H1 (cell line): ENCODE measurements at regions not wholly inside any gene's neighbourhood (a gene's known extent, or its start where the extent isn't known, plus 50 kb on each side); places are given as distances from the start of the nearest gene placed in this dataset.

Experiments used
- CTCF ChIA-PET: fragments of 300-600 bp; sonication (Branson Sonifier 250); formaldehyde crosslinking; loops from one replicate; lab custom pipeline; 2021; ENCODE audit not compliant: partially characterized antibody; lab: Charles Lee
- POLR2A ChIA-PET: fragments of 300-600 bp; sonication (Branson Sonifier 250); formaldehyde crosslinking; loops from one replicate; lab custom pipeline; 2021; ENCODE audit warnings: inconsistent platforms; ENCODE audit not compliant: partially characterized antibody; lab: Charles Lee
- DNase-seq, 2 experiments: peaks; one replicate each; pipeline versions ENCODE4 v3.0.0 to v3.0.0-alpha.2; 2010 to 2022; ENCODE audit warnings: low spot score in 2 of 2, low read depth in 1 of 2, mixed read lengths in 1 of 2
- FAIRE-seq: peaks from 2 replicates; lab custom pipeline; 2011; peaks lifted over from hg19 to GRCh38; lab: Jason Lieb, UNC
- H2AFZ ChIP-seq: 2 replicates; pipeline ENCODE4 v1.8.1; 2012; ENCODE audit warnings: low read length, inconsistent platforms
- H2AK5ac ChIP-seq: 2 replicates; pipeline ENCODE4 v1.6.1; 2013; ENCODE audit warnings: low read depth, low read length
- H2BK120ac ChIP-seq: replicated peaks from 2 replicates; pipeline ENCODE3; 2013; ENCODE audit warnings: low read depth, low read length, inconsistent platforms
- H2BK12ac ChIP-seq: 2 replicates; pipeline ENCODE4 v1.6.1; 2013; ENCODE audit warnings: low read depth, low read length
- H2BK15ac ChIP-seq: 2 replicates; pipeline ENCODE4 v1.6.1; 2013; ENCODE audit warnings: low read length
- H2BK20ac ChIP-seq: 2 replicates; pipeline ENCODE4 v1.6.1; 2013; ENCODE audit warnings: low read length
- H2BK5ac ChIP-seq: 2 replicates; pipeline ENCODE4 v1.6.1; 2013; ENCODE audit warnings: low read depth, low read length
- H3K14ac ChIP-seq: 2 replicates; pipeline ENCODE4 v1.6.1; 2013; ENCODE audit warnings: inconsistent platforms; ENCODE audit not compliant: insufficient read length
- H3K18ac ChIP-seq: 2 replicates; pipeline ENCODE4 v1.6.1; 2013; ENCODE audit warnings: low read length; ENCODE audit errors: extremely low read depth
- H3K23ac ChIP-seq: 2 replicates; pipeline ENCODE4 v1.6.1; 2013; ENCODE audit warnings: inconsistent platforms; ENCODE audit not compliant: insufficient read length
- H3K23me2 ChIP-seq: 2 replicates; pipeline ENCODE4 v1.6.1; 2013; ENCODE audit warnings: low read depth, low read length
- H3K27ac ChIP-seq: 2 replicates; pipeline ENCODE4 v1.6.1; 2011; ENCODE audit warnings: low read depth, low read length, inconsistent platforms
- H3K27me3 ChIP-seq, 4 experiments: replicated peaks in 1 of 4; 1 replicate in 1 of 4; 2 replicates in 3 of 4; pipeline versions ENCODE4 v1.6.1 to v1.8.1; 2011 to 2013; ENCODE audit warnings: low read length in 3 of 4, mild to moderate bottlenecking in 3 of 4, inconsistent platforms in 2 of 4, mixed read lengths in 2 of 4, moderate library complexity in 1 of 4; ENCODE audit not compliant: control insufficient read depth in 3 of 4, insufficient read depth in 3 of 4; ENCODE audit errors: extremely low read depth in 1 of 4
- H3K36me3 ChIP-seq, 4 experiments: 2 replicates each; pipeline versions ENCODE4 v1.6.1 to v1.8.1; 2011 to 2013; ENCODE audit warnings: mild to moderate bottlenecking in 4 of 4, low read length in 3 of 4, moderate library complexity in 2 of 4, control low read depth in 1 of 4, inconsistent platforms in 1 of 4; ENCODE audit not compliant: insufficient read depth in 4 of 4, control insufficient read depth in 2 of 4
- H3K4ac ChIP-seq: replicated peaks from 2 replicates; pipeline ENCODE3; 2013; ENCODE audit warnings: low read length, low read depth, mixed read lengths, inconsistent platforms; ENCODE audit not compliant: insufficient read length
- H3K4me1 ChIP-seq, 4 experiments: replicated peaks in 1 of 4; 1 replicate in 1 of 4; 2 replicates in 3 of 4; pipeline versions ENCODE4 v1.6.1 to v1.8.1; 2011 to 2013; ENCODE audit warnings: low read length in 3 of 4, inconsistent platforms in 2 of 4, mixed read lengths in 1 of 4; ENCODE audit not compliant: insufficient read depth in 4 of 4, control insufficient read depth in 3 of 4
- H3K4me2 ChIP-seq, 2 experiments: 2 replicates each; pipeline versions ENCODE4 v1.6.1 to v1.8.1; 2011 to 2013; ENCODE audit warnings: low read depth in 2 of 2, low read length in 2 of 2, control low read depth in 1 of 2, inconsistent platforms in 1 of 2, mild to moderate bottlenecking in 1 of 2; ENCODE audit not compliant: insufficient read depth in 1 of 2
- H3K4me3 ChIP-seq, 4 experiments: fragments of 200-600, 300-600 bp in 1 of 4; sonication (generic), shearing (Covaris generic), sonication (Bioruptor Twin) in 1 of 4; 2 replicates each; pipeline versions ENCODE4 v1.5.1 to v1.8.1; 2011 to 2016; ENCODE audit warnings: low read length in 4 of 4, low read depth in 3 of 4, control low read depth in 2 of 4, inconsistent platforms in 2 of 4, mild to moderate bottlenecking in 2 of 4, mixed read lengths in 1 of 4, moderate library complexity in 1 of 4; ENCODE audit not compliant: insufficient read depth in 2 of 4; ENCODE audit errors: extremely low read depth in 1 of 4
- H3K56ac ChIP-seq: replicated peaks from 2 replicates; pipeline ENCODE3; 2013; ENCODE audit warnings: low read depth, mild to moderate bottlenecking, mixed read lengths, low read length, inconsistent platforms; ENCODE audit not compliant: insufficient read length
- H3K79me1 ChIP-seq: 2 replicates; pipeline ENCODE4 v1.6.1; 2013; ENCODE audit warnings: low read depth, low read length, control low read depth
- H3K79me2 ChIP-seq, 2 experiments: 2 replicates each; pipeline versions ENCODE4 v1.6.1 to v1.8.1; 2012 to 2013; ENCODE audit warnings: low read length in 2 of 2, mild to moderate bottlenecking in 2 of 2, inconsistent platforms in 1 of 2; ENCODE audit not compliant: insufficient read depth in 2 of 2, control insufficient read depth in 1 of 2
- H3K9ac ChIP-seq, 4 experiments: replicated peaks in 1 of 4; 1 replicate in 1 of 4; 2 replicates in 3 of 4; pipeline versions ENCODE4 v1.6.1 to v1.8.1; 2011 to 2013; ENCODE audit warnings: low read depth in 3 of 4, low read length in 3 of 4, control low read depth in 2 of 4, mild to moderate bottlenecking in 2 of 4, moderate library complexity in 2 of 4, inconsistent platforms in 1 of 4; ENCODE audit errors: extremely low read depth in 1 of 4
- H3K9me3 ChIP-seq, 2 experiments: 2 replicates each; pipeline versions ENCODE4 v1.6.1 to v1.8.1; 2012 to 2013; ENCODE audit warnings: mild to moderate bottlenecking in 2 of 2, moderate library complexity in 2 of 2, control low read depth in 1 of 2, inconsistent platforms in 1 of 2, low read depth in 1 of 2, low read length in 1 of 2, mixed read lengths in 1 of 2; ENCODE audit not compliant: insufficient read depth in 2 of 2
- H4K20me1 ChIP-seq, 2 experiments: replicated peaks in 1 of 2; 2 replicates each; pipeline versions ENCODE3 to v1.8.1; 2011 to 2013; ENCODE audit warnings: inconsistent platforms in 2 of 2, low read length in 2 of 2, mild to moderate bottlenecking in 1 of 2; ENCODE audit not compliant: insufficient read depth in 2 of 2, control insufficient read depth in 1 of 2
- H4K5ac ChIP-seq: 2 replicates; pipeline ENCODE4 v1.6.1; 2013; ENCODE audit warnings: low read length, low read depth, mixed read lengths, inconsistent platforms; ENCODE audit not compliant: insufficient read length
- H4K8ac ChIP-seq: 2 replicates; pipeline ENCODE4 v1.8.0; 2013; ENCODE audit warnings: mild to moderate bottlenecking, moderate library complexity, low read length, inconsistent platforms; ENCODE audit not compliant: insufficient read depth; ENCODE audit errors: extremely low read depth
- H4K91ac ChIP-seq: replicated peaks from 2 replicates; pipeline ENCODE3; 2013; ENCODE audit warnings: low read length, mixed read lengths, inconsistent platforms; ENCODE audit not compliant: insufficient read length
- ASH2L ChIP-seq: fragments of 200-600, 300-600 bp; sonication (generic); IDR thresholded peaks from one replicate; pipeline ENCODE4 v1.7.1; 2017; ENCODE audit warnings: low read length
- CBX8 ChIP-seq: fragments of 300-800, 300-1000 bp; sonication (generic); IDR thresholded peaks from 2 replicates; pipeline ENCODE4 v1.7.1; 2016; ENCODE audit warnings: low read depth, low read length, borderline replicate concordance
- CHD1 ChIP-seq: IDR thresholded peaks from 2 replicates; pipeline ENCODE4 v1.6.1; 2012; ENCODE audit warnings: low read depth, low read length, improper control_type of control experiment
- GABPA ChIP-seq: IDR thresholded peaks from 2 replicates; pipeline ENCODE4 v1.6.1; 2011; ENCODE audit warnings: mild to moderate bottlenecking, low read length, moderate library complexity, borderline replicate concordance; ENCODE audit not compliant: insufficient read depth
- HDAC2 ChIP-seq, 2 experiments: fragments of 300-600 bp in 1 of 2; sonication (generic) in 1 of 2; IDR thresholded peaks; 2 replicates each; pipeline ENCODE4 v1.6.1; 2011 to 2012; ENCODE audit warnings: low read depth in 2 of 2, low read length in 2 of 2, mild to moderate bottlenecking in 2 of 2, moderate library complexity in 2 of 2, borderline replicate concordance in 1 of 2, inconsistent platforms in 1 of 2
- NRF1 ChIP-seq: IDR thresholded peaks from 2 replicates; pipeline ENCODE4 v1.6.1; 2011; ENCODE audit warnings: mild to moderate bottlenecking, low read depth, low read length, improper control_type of control experiment
- TBP ChIP-seq: IDR thresholded peaks from 2 replicates; pipeline ENCODE4 v1.6.1; 2011; ENCODE audit warnings: low read depth, low read length, improper control_type of control experiment
- YY1 ChIP-seq: IDR thresholded peaks from 2 replicates; pipeline ENCODE4 v1.6.1; 2011; ENCODE audit warnings: low read depth, mild to moderate bottlenecking, low read length
- WGBS, 2 experiments: shearing (Covaris generic) in 1 of 2; methylation state at CpG; one replicate each; pipeline versions ENCODE4 v1.1.6 to v1.1.7; 2013 to 2015; ENCODE audit warnings: low lambda C conversion rate in 2 of 2, mixed read lengths in 2 of 2, inconsistent platforms in 1 of 2, low coverage in 1 of 2, missing lambda C conversion rate in 1 of 2; ENCODE audit not compliant: insufficient replicate concordance in 2 of 2, insufficient coverage in 1 of 2, insufficient read length in 1 of 2; ENCODE audit errors: extremely low coverage in 1 of 2, missing lambda C conversion rate in 1 of 2; 5-methylcytosine and 5-hydroxymethylcytosine counted together

DNA sequence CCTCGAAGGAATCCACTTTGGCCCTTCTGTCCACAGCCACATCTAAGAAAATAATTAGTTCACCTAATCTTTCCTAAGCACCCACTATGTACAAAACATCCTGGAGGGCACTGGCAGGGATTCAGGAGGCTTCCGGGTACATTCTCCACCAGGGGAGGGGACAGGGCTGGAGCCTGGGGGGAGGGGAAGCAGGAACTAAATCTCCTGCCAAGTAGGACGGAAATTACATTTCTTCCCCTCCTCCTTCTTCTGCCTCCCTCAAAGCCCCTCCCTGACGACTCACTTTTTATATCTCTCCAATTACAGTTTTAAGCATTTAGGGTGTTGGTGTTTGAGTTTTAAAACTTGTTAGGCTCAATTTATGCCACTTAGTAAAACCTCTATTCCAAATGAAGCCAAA, 203.1 kb downstream of the BCOR start:
- H3K79me2 ChIP-seq, result no peaks in the 10 kb centered on the region
- no peak overlapping the region for H2AK5ac ChIP-seq
- no peak overlapping the region for H3K4me3 ChIP-seq
- H2BK5ac ChIP-seq, result no peak overlapping the region
- H2BK20ac ChIP-seq, result no peak overlapping the region
- H3K79me1 ChIP-seq, result no peaks in the 10 kb centered on the region
- H3K23me2 ChIP-seq, result no peaks in the 10 kb centered on the region
- no peaks in the 10 kb centered on the region for H4K20me1 ChIP-seq
- no peak overlapping the region for H4K91ac ChIP-seq
- 90% methylated on average over 2 of the region's 4 CpGs; no CpG with 5 or more reads in 1 of the 2 experiments for WGBS, 2 experiments
- no peak overlapping the region for H2BK15ac ChIP-seq
- CTCF ChIA-PET, result interaction anchor here (0.6 to 1.1 kb wide), 2 partner anchors 77 to 171 kb away, joined by 3 read pairs; no protein-coding TSS in a partner anchor
- FAIRE-seq, result no peak
- H3K9me3 ChIP-seq, result no peaks in the 10 kb centered on the region
- H3K4me1 ChIP-seq, result peaks cover 5 to 14% (median 8%) of the 10 kb centered on the region in 4 experiments
- H3K23ac ChIP-seq, result no peak overlapping the region
- no peak overlapping the region for H3K27ac ChIP-seq
- H3K56ac ChIP-seq, result no peak overlapping the region
- no peaks in the 10 kb centered on the region for H3K27me3 ChIP-seq
- no peak overlapping the region for H2BK12ac ChIP-seq
- H2AFZ ChIP-seq, result no peak overlapping the region
- no peak overlapping the region for H3K4me2 ChIP-seq
- DNase-seq, result no peak
- no peak overlapping the region for H4K8ac ChIP-seq
- no peaks in the 10 kb centered on the region for H3K36me3 ChIP-seq
- no peak overlapping the region for H3K18ac ChIP-seq
- H3K14ac ChIP-seq, result no peak overlapping the region
- H3K9ac ChIP-seq, result no peak overlapping the region
- H3K4ac ChIP-seq, result no peak overlapping the region
- no peak for TF ChIP-seq YY1
- no peak for TF ChIP-seq TBP
- no peak for TF ChIP-seq HDAC2 (IDR thresholded peaks at IDR 0.05; ENCODE audit: borderline replicate concordance in 1 of 2, low read depth in 2 of 2, low read length in 2 of 2)
- no peak for TF ChIP-seq CHD1
- TF ChIP-seq NRF1, result no peak
- TF ChIP-seq GABPA, result no peak
- no peak for TF ChIP-seq ASH2L
- no peak for TF ChIP-seq CBX8
- no peak overlapping the region for H2BK120ac ChIP-seq
- POLR2A ChIA-PET, result interaction anchor here (0.8 kb wide), 1 partner anchor 8 kb away, joined by 3 read pairs; no protein-coding TSS in a partner anchor
- no peak overlapping the region for H4K5ac ChIP-seq
